ENCODE measurements at regions not wholly inside any gene's neighbourhood (a gene's known extent, or its start where the extent isn't known, plus 50 kb on each side); places are given as distances from the start of the nearest gene placed in this dataset.

DNA sequence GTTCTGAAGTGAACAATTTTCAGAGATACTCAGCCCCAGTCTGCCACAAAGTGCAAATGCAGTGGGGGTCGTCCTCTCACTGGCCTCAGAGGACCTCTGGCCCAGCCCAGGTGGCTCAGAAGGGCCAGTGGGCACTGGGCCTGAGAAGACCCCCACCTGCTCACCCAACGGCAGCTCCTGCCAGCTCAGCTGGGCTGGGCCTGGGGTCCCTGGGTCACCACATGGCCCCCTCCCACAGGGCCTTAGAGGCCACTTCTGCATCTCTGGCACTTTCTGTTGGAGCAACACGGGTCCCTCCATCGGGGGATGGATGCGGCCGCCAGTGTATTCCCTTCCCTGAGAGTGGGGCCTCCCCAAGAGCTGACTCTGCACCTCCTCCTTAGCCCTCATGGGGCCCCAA lies 262.7 kb upstream of the KCNH8 start:
- no peak for DNase-seq (ENCODE audit: low read depth in 2 of 2)

DNA sequence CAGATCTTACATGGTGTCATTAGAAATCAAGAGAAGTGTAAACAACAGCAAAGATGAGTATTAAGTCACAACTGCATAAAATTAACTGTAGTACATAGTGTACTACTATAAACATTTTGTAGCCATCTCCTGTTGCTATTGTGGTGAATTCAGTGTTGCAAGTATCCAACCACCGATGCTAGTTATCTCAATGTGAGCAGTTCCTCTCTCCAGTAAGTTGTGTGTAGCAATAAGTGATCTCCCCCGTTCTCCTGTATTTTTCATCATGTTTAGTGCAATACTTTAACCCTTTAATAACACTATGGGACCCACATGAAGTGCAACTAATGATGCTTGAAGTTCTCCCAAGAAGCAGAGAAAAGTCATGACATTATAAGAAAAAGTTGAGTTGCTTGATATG lies 264.7 kb upstream of the KCNH8 start:
- no peak for DNase-seq (ENCODE audit: low read depth in 2 of 2)

- no peak for DNase-seq (ENCODE audit: low read depth in 2 of 2)
These were observed 267.6 kb upstream of the KCNH8 start for GRCh38 chr3:18880691-18881090.

GRCh38 chr3:18872466-18872865 lies 275.8 kb upstream of the KCNH8 start:
- no peak for DNase-seq (ENCODE audit: low read depth in 2 of 2)

GRCh38 chr3:18870642-18871041 lies 277.7 kb upstream of the KCNH8 start:
- no peak for DNase-seq (ENCODE audit: low read depth in 2 of 2)

- no peak for DNase-seq (ENCODE audit: low read depth in 2 of 2)
These were observed 278.2 kb upstream of the KCNH8 start for GRCh38 chr3:18870074-18870640.

DNA sequence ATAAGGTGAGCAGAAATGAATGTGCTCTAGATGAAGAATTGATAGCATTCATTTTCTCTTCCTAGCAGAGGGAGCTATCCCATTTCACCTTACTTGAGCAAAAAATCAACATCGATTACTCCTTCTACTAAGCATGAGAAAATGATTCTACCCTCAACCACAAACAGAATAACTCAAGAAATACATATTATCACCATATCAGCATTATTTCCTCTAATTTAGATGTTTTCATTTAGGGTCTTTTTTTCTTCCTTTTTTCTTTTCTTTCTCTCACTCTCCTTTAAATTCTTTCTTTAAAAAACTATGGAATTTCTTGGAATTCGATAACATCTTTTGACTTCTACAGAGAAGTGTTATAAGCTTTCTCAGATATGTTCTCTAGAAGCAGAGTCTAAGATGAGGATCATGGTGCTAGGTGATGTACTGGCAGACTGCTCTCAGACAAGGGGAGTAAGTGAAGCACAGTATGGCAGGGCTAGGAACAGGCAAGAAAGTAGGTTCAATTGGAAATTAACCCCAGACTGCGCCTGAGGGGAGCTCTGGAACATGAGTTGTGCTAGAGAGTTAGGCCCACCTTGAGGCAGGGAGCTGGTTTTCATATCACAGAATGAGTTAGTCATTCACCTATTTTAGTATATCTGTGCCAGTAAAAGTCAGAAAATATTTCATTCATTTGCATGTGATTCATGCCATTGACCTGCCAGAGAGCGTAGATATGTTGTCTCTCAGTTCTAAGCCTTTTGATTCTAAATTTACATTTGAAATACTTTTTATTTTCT lies 279.2 kb upstream of the KCNH8 start:
- peak in 1 of 2 donors; percentile 9 for DNase-seq (ENCODE audit: low read depth in 2 of 2)

- no peak for DNase-seq (ENCODE audit: low read depth in 2 of 2)
These were observed 281.4 kb upstream of the KCNH8 start for GRCh38 chr3:18866899-18867298.

DNA sequence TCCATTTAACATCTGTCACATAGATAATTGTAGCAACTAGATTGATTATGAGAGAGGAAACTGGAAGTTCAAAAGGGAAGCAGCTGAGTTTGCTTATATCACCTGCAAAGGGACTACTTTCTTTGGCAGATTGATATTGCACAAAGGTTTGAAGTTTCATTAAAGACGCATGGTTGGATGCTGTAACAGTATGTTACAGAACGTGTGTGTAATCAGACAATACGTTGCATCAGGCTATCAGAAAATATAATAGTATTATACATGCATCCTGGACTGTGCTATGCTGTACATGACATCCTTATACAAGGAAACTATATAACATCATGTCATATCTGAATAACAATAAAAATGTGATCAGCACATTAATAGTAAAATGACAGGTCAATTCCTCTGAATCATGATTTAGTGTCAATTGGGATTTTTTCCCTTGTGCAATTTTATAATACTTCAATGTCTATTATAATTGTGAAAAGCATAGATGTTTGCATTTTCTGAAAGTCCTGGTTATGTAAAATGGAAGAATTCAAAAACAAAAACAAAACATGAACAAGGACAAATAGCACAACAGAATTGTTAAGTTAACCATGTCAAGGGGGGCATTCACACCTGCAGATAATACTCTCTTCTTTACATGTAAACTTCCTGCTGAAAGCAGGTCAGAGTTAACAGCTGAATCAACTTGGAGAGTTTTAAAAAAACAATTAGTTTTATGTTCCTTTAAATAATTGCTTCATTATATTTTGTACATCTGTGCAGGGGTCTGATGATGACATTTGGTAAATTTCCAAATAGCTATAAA lies 283.2 kb upstream of the KCNH8 start:
- DNase-seq (ENCODE audit: low read depth in 2 of 2): no peak

- DNase-seq (ENCODE audit: low read depth in 2 of 2): no peak
These were observed 286.2 kb upstream of the KCNH8 start for GRCh38 chr3:18862077-18862476.

- DNase-seq (ENCODE audit: low read depth in 2 of 2): no peak
These were observed 287.2 kb upstream of the KCNH8 start for GRCh38 chr3:18861137-18861536.

- DNase-seq (ENCODE audit: low read depth in 2 of 2): no peak
These were observed 295.0 kb upstream of the KCNH8 start for GRCh38 chr3:18853269-18853668.

- DNase-seq (ENCODE audit: low read depth in 2 of 2): no peak
These were observed 300.6 kb upstream of the KCNH8 start for GRCh38 chr3:18847583-18848197.

DNA sequence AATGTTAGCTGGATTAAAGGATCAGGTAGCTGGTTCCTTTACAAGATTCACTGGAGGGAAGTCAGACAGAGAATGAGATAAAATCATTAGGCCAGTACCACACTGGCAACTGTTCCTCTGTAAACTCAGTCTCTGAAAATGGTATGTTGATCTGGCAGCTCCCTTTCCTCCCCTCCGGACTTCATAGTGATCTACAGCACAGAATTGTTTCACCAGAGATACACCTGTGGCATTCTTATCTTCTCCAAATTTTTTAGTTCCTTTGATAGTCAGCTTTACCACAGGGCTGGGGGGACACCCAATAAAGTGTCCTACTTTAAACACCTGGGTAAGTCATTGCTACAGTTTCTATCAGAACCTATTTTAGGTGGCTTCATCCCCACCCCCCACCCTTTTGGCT lies 304.3 kb upstream of the KCNH8 start:
- no peak for DNase-seq (ENCODE audit: low read depth in 2 of 2)

- DNase-seq (ENCODE audit: low read depth in 2 of 2): no peak
These were observed 305.1 kb upstream of the KCNH8 start for GRCh38 chr3:18843188-18843587.

GRCh38 chr3:18841422-18842343 lies 306.6 kb upstream of the KCNH8 start:
- DNase-seq (ENCODE audit: low read depth in 2 of 2): no peak

GRCh38 chr3:18840535-18841137 lies 307.7 kb upstream of the KCNH8 start:
- no peak for DNase-seq (ENCODE audit: low read depth in 2 of 2)

DNA sequence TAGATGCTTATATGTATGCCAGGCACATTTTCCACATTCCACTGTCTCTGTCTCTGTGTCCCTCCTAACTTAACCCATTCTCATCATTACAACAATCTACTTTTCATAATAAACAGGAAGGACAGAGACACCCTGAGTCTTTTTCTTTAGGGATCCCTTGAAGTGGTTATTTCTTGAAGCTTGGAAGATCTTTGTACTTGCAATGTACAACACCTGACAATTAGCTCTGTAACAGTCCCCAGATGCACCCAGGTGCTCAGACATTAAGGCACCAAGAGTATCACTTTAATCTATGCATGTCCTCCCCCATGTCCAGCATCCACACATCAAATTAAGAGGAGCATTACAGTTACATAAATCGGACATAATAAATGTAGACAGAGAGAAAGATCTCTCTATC lies 309.6 kb upstream of the KCNH8 start:
- DNase-seq (ENCODE audit: low read depth in 2 of 2): no peak

DNA sequence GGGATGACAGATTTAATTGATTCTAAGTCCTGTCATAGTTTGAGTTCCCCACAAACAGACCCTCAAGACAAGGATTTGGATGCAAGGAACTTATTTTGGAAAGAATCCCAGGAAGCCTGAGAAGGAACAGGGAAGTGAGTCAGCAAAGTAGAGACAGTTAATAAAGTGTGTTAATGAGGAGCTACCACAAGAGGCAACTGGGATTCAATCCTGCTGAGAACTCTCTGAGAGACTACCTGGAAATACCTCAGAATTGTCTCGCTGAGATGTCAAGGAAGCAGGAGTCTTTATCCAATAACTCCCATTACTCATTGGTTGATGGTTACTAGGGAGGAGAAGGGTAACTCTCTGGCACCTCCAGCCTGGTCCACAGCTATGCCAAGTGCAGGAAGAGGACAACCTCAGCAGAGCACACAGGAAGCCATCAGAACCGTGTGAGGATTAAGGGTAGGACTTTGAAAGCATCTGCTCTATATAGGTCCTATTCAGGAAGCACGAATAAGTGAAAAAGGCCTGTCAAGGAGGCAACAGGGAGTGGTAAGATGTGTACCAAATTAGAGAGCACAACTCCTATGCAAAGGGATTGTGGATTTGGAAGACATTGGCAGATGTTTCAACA lies 311.1 kb upstream of the KCNH8 start:
- no peak for DNase-seq (ENCODE audit: low read depth in 2 of 2)

- DNase-seq (ENCODE audit: low read depth in 2 of 2): no peak
These were observed 313.3 kb upstream of the KCNH8 start for GRCh38 chr3:18835021-18835420.

- DNase-seq (ENCODE audit: low read depth in 2 of 2): no peak
These were observed 318.2 kb upstream of the KCNH8 start for GRCh38 chr3:18830087-18830486.
